Smooth muscle cell (in vitro differentiated cells): ENCODE measurements at regions not wholly inside any gene's neighbourhood (a gene's known extent, or its start where the extent isn't known, plus 50 kb on each side); places are given as distances from the start of the nearest gene placed in this dataset.

Experiments used
- DNase-seq: peaks from one replicate; lab custom pipeline; 2025; ENCODE audit not compliant: unreplicated experiment; lab: John Stamatoyannopoulos, UW
- H2AFZ ChIP-seq: fragments of 200-600 bp; sonication (generic); 2 replicates; pipeline ENCODE4 v1.6.0; 2016; ENCODE audit warnings: antibody characterized with exemption, low read depth, mild to moderate bottlenecking
- H3F3A ChIP-seq: fragments of 200-600 bp; sonication (generic); 2 replicates; pipeline ENCODE4 v1.6.0; 2017; ENCODE audit warnings: antibody characterized with exemption, low read depth
- H3K27ac ChIP-seq: fragments of 200-600 bp; sonication (generic); 2 replicates; pipeline ENCODE4 v1.5.1; 2016; ENCODE audit warnings: low read depth, mild to moderate bottlenecking
- H3K27me3 ChIP-seq: fragments of 200-600 bp; sonication (generic); 2 replicates; pipeline ENCODE4 v1.6.1; 2016; ENCODE audit warnings: low read depth, mild to moderate bottlenecking
- H3K36me3 ChIP-seq: fragments of 200-600 bp; sonication (generic); 2 replicates; pipeline ENCODE4 v1.5.1; 2016; ENCODE audit warnings: low read depth
- H3K4me1 ChIP-seq: fragments of 200-600 bp; sonication (generic); 2 replicates; pipeline ENCODE4 v1.5.1; 2016; ENCODE audit warnings: low read depth
- H3K4me2 ChIP-seq: fragments of 200-600 bp; sonication (generic); 2 replicates; pipeline ENCODE4 v1.6.0; 2016; ENCODE audit warnings: mild to moderate bottlenecking
- H3K4me3 ChIP-seq: fragments of 200-600 bp; sonication (generic); 2 replicates; pipeline ENCODE4 v1.5.1; 2016; ENCODE audit warnings: mild to moderate bottlenecking
- H3K79me2 ChIP-seq: fragments of 200-600 bp; sonication (generic); 2 replicates; pipeline ENCODE4 v1.6.0; 2016; ENCODE audit warnings: low read depth, mild to moderate bottlenecking
- H3K9ac ChIP-seq: fragments of 200-600 bp; sonication (generic); 2 replicates; pipeline ENCODE4 v1.6.0; 2016; ENCODE audit warnings: low read depth
- H3K9me3 ChIP-seq: fragments of 200-600 bp; sonication (generic); replicated peaks from 2 replicates; pipeline ENCODE4 v1.5.1; 2016; ENCODE audit warnings: low read depth
- H4K20me1 ChIP-seq: fragments of 200-600 bp; sonication (generic); 2 replicates; pipeline ENCODE4 v1.6.0; 2016; ENCODE audit warnings: low read depth
- CTCF ChIP-seq: fragments of 200-600 bp; sonication (generic); IDR thresholded peaks from 2 replicates; pipeline ENCODE4 v1.5.1; 2017; ENCODE audit warnings: borderline replicate concordance, mild to moderate bottlenecking, antibody characterized with exemption; ENCODE audit not compliant: insufficient read depth, poor library complexity, severe bottlenecking
- WGBS: methylation state at CpG from one replicate; pipeline ENCODE4 v1.1.7; 2016; ENCODE audit warnings: low lambda C conversion rate; 5-methylcytosine and 5-hydroxymethylcytosine counted together

GRCh38 chrX:22399437-22400192, 126.9 kb downstream of the CBLL2 start:
- Histone ChIP-seq H3K79me2 (no peaks in the 10 kb centered on the region), H3K9ac (no peak overlapping the region), H3K4me1 (no peaks in the 10 kb centered on the region), H3K9me3 (no peaks in the 10 kb centered on the region), H3K27me3 (no peaks in the 10 kb centered on the region), H3K36me3 (no peaks in the 10 kb centered on the region), H2AFZ (no peak overlapping the region), H3K4me3 (no peak overlapping the region), H3K27ac (no peak overlapping the region), H4K20me1 (no peaks in the 10 kb centered on the region), H3K4me2 (no peak overlapping the region), H3F3A (no peaks in the 10 kb centered on the region)
- WGBS: 60% methylated on average over 4 of the region's 4 CpGs
- DNase-seq: no peak
- TF ChIP-seq CTCF: no peak

DNA sequence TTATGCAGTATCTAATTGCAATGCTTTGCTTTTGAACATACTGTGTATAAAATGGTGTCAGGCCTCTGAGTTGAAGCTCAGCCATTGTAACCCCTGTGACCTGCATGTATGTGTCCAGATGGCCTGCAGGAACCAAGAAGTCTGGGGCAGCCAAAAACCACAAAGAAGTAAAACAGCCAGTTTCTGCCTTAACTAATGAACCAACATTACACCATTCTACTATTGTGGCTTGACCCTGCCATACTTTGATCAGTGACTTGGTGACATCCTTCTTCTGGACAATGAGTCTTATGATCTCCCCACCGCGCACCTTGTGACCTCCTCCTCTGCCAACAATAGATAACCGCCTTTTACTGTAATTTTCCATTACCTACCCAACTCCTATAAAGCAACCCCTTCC, 131.6 kb downstream of the CBLL2 start:
- 84% methylated on average over 3 of the region's 3 CpGs for WGBS
- Histone ChIP-seq H3K9me3 (no peaks in the 10 kb centered on the region), H3K27ac (no peak overlapping the region), H3K36me3 (no peaks in the 10 kb centered on the region), H3F3A (no peaks in the 10 kb centered on the region), H3K4me3 (no peak overlapping the region), H4K20me1 (no peaks in the 10 kb centered on the region), H3K4me1 (no peaks in the 10 kb centered on the region), H3K79me2 (no peaks in the 10 kb centered on the region), H3K9ac (no peak overlapping the region), H3K27me3 (no peaks in the 10 kb centered on the region), H2AFZ (no peak overlapping the region), H3K4me2 (no peak overlapping the region)
- no peak for DNase-seq
- TF ChIP-seq CTCF: no peak

- H3K4me2 ChIP-seq: no peak overlapping the region
- H4K20me1 ChIP-seq: no peaks in the 10 kb centered on the region
- no peak overlapping the region for H2AFZ ChIP-seq
- H3F3A ChIP-seq: no peaks in the 10 kb centered on the region
- no peaks in the 10 kb centered on the region for H3K36me3 ChIP-seq
- no peaks in the 10 kb centered on the region for H3K79me2 ChIP-seq
- H3K4me3 ChIP-seq: no peak overlapping the region
- H3K27me3 ChIP-seq: no peaks in the 10 kb centered on the region
- H3K27ac ChIP-seq: no peak overlapping the region
- H3K4me1 ChIP-seq: no peaks in the 10 kb centered on the region
- no peak for DNase-seq
- H3K9me3 ChIP-seq: no peaks in the 10 kb centered on the region
- no peak overlapping the region for H3K9ac ChIP-seq
- no peak for TF ChIP-seq CTCF
- 52% methylated on average over 5 of the region's 5 CpGs for WGBS
These were observed 133.6 kb downstream of the CBLL2 start for GRCh38 chrX:22406201-22406737.

DNA sequence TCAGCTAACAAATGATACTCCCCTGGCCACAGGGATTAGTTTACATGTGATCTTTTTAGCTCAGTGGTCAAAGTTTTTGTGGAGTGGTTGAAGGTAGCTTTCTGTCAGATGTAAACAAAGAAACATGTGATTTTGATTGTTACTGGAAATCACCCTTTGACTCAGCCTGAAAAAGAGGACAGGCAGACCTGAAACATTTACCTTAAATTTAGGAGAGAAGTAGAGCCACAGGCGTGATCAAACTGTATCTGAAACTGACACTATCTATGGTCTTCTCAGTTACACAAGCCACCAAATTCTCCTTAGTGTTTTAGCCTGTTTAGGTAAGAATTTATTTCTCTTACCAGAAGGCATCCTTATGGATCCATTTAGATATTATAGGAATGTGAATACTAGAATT, 136.7 kb downstream of the CBLL2 start:
- H3F3A ChIP-seq: no peaks in the 10 kb centered on the region
- WGBS: 68% methylated on average over 1 of the region's 1 CpG
- no peak overlapping the region for H3K4me2 ChIP-seq
- no peak for TF ChIP-seq CTCF
- DNase-seq: no peak
- H3K9me3 ChIP-seq: no peaks in the 10 kb centered on the region
- H3K4me3 ChIP-seq: no peak overlapping the region
- no peaks in the 10 kb centered on the region for H3K79me2 ChIP-seq
- no peak overlapping the region for H3K27ac ChIP-seq
- H3K4me1 ChIP-seq: no peaks in the 10 kb centered on the region
- H3K9ac ChIP-seq: no peak overlapping the region
- H2AFZ ChIP-seq: no peak overlapping the region
- no peaks in the 10 kb centered on the region for H4K20me1 ChIP-seq
- H3K36me3 ChIP-seq: no peaks in the 10 kb centered on the region
- H3K27me3 ChIP-seq: no peaks in the 10 kb centered on the region
